Astrocyte (in vitro differentiated cells and primary cell): ENCODE measurements at regions not wholly inside any gene's neighbourhood (a gene's known extent, or its start where the extent isn't known, plus 50 kb on each side); places are given as distances from the start of the nearest gene placed in this dataset.

ENCODE experiments used
- DNase-seq: peaks from one replicate; pipeline ENCODE4 v3.0.0-alpha.2; 2010; ENCODE audit warnings: low read depth
- FAIRE-seq: peaks from 2 replicates; lab custom pipeline; 2011; peaks lifted over from hg19 to GRCh38; lab: Jason Lieb, UNC
- H2AFZ ChIP-seq: 2 replicates; pipeline ENCODE4 v1.6.0; 2012; ENCODE audit warnings: low read depth, low read length, inconsistent platforms
- H3K27ac ChIP-seq: 2 replicates; pipeline ENCODE4 v1.5.1; 2011; ENCODE audit warnings: low read depth, low read length, inconsistent platforms
- H3K27me3 ChIP-seq: 2 replicates; pipeline ENCODE4 v1.6.0; 2011; ENCODE audit warnings: low read length, inconsistent platforms; ENCODE audit not compliant: insufficient read depth
- H3K36me3 ChIP-seq: 2 replicates; pipeline ENCODE4 v1.5.1; 2011; ENCODE audit warnings: low read length, inconsistent platforms; ENCODE audit not compliant: insufficient read depth
- H3K4me1 ChIP-seq: 2 replicates; pipeline ENCODE4 v1.5.1; 2011; ENCODE audit warnings: low read length, inconsistent platforms; ENCODE audit not compliant: insufficient read depth
- H3K4me2 ChIP-seq: 2 replicates; pipeline ENCODE4 v1.6.0; 2012; ENCODE audit warnings: low read length, inconsistent platforms
- H3K4me3 ChIP-seq: 2 replicates; pipeline ENCODE4 v1.5.1; 2011; ENCODE audit warnings: low read depth, mild to moderate bottlenecking, low read length, inconsistent platforms; ENCODE audit not compliant: insufficient read depth
- H3K79me2 ChIP-seq: 2 replicates; pipeline ENCODE4 v1.6.0; 2012; ENCODE audit warnings: mild to moderate bottlenecking, low read length, inconsistent platforms; ENCODE audit not compliant: insufficient read depth
- H3K9ac ChIP-seq: 2 replicates; pipeline ENCODE4 v1.6.0; 2012; ENCODE audit warnings: mild to moderate bottlenecking, low read length, inconsistent platforms
- H3K9me3 ChIP-seq: 2 replicates; pipeline ENCODE4 v1.5.1; 2012; ENCODE audit warnings: low read depth, mild to moderate bottlenecking, low read length, inconsistent platforms; ENCODE audit not compliant: insufficient read depth
- H4K20me1 ChIP-seq: 2 replicates; pipeline ENCODE4 v1.6.0; 2012; ENCODE audit warnings: low read length, inconsistent platforms; ENCODE audit not compliant: insufficient read depth
- H3K27ac Mint-ChIP-seq: one replicate; pipeline ENCODE4 v1.8.0; 2021; ENCODE audit warnings: mild to moderate bottlenecking, mixed read lengths; ENCODE audit not compliant: unreplicated experiment
- H3K27me3 Mint-ChIP-seq: one replicate; pipeline ENCODE4 v1.8.0; 2021; ENCODE audit warnings: low read depth, mixed read lengths; ENCODE audit not compliant: unreplicated experiment
- H3K36me3 Mint-ChIP-seq: one replicate; pipeline ENCODE4 v1.8.0; 2021; ENCODE audit warnings: low read depth, mixed read lengths; ENCODE audit not compliant: unreplicated experiment
- H3K4me1 Mint-ChIP-seq: one replicate; pipeline ENCODE4 v1.8.0; 2021; ENCODE audit warnings: low read depth, mixed read lengths; ENCODE audit not compliant: unreplicated experiment
- H3K4me3 Mint-ChIP-seq: one replicate; pipeline ENCODE4 v1.8.0; 2021; ENCODE audit warnings: mild to moderate bottlenecking, moderate library complexity, mixed read lengths; ENCODE audit not compliant: unreplicated experiment
- H3K9me3 Mint-ChIP-seq: one replicate; pipeline ENCODE4 v1.8.0; 2021; ENCODE audit warnings: mild to moderate bottlenecking, mixed read lengths; ENCODE audit not compliant: unreplicated experiment
- CTCF ChIP-seq: IDR thresholded peaks from 2 replicates; pipeline ENCODE4 v1.5.1; 2011; ENCODE audit warnings: low read depth, mild to moderate bottlenecking, inconsistent platforms, low read length, moderate library complexity; ENCODE audit not compliant: insufficient read depth
- EZH2 ChIP-seq: IDR thresholded peaks from 2 replicates; pipeline ENCODE4 v1.6.1; 2012; ENCODE audit warnings: mild to moderate bottlenecking, low read length, inconsistent platforms; ENCODE audit not compliant: insufficient read depth

- Histone ChIP-seq H3K36me3 (no peaks in the 10 kb centered on the region), H3K27me3 (peaks cover 12% of the 10 kb centered on the region), H3K79me2 (no peaks in the 10 kb centered on the region), H2AFZ (no peak overlapping the region), H3K27ac (no peak overlapping the region), H3K4me1 (no peaks in the 10 kb centered on the region), H3K4me2 (no peak overlapping the region), H3K9me3 (no peaks in the 10 kb centered on the region), H3K9ac (no peak overlapping the region), H3K4me3 (no peak overlapping the region), H4K20me1 (no peaks in the 10 kb centered on the region)
- Mint-ChIP-seq H3K27ac (no peak overlapping the region), H3K9me3 (no peaks in the 10 kb centered on the region), H3K36me3 (no peaks in the 10 kb centered on the region), H3K4me3 (no peak overlapping the region), H3K4me1 (no peaks in the 10 kb centered on the region), H3K27me3 (no peaks in the 10 kb centered on the region)
- no peak for TF ChIP-seq CTCF
- TF ChIP-seq EZH2 = no peak
- no peak for FAIRE-seq
- no peak for DNase-seq
Measured at GRCh38 chr3:22122567-22122966, 371.6 kb upstream of the ZNF385D start.

GRCh38 chr3:22129101-22129500 is 378.1 kb upstream of the ZNF385D start:
- no peaks in the 10 kb centered on the region for H3K4me1 Mint-ChIP-seq
- no peaks in the 10 kb centered on the region for H3K4me1 ChIP-seq
- H3K4me2 ChIP-seq = no peak overlapping the region
- H3K4me3 Mint-ChIP-seq = no peak overlapping the region
- no peaks in the 10 kb centered on the region for H3K79me2 ChIP-seq
- no peak overlapping the region for H3K27ac Mint-ChIP-seq
- no peak overlapping the region for H3K9ac ChIP-seq
- TF ChIP-seq EZH2 (no peak), CTCF (no peak)
- H3K9me3 Mint-ChIP-seq = no peaks in the 10 kb centered on the region
- no peaks in the 10 kb centered on the region for H3K9me3 ChIP-seq
- H3K4me3 ChIP-seq = no peak overlapping the region
- H3K36me3 Mint-ChIP-seq = no peaks in the 10 kb centered on the region
- H3K27me3 Mint-ChIP-seq = no peaks in the 10 kb centered on the region
- no peaks in the 10 kb centered on the region for H3K27me3 ChIP-seq
- no peak for FAIRE-seq
- no peaks in the 10 kb centered on the region for H3K36me3 ChIP-seq
- H3K27ac ChIP-seq = no peak overlapping the region
- no peak for DNase-seq
- no peaks in the 10 kb centered on the region for H4K20me1 ChIP-seq
- H2AFZ ChIP-seq = no peak overlapping the region

GRCh38 chr3:22141769-22142168 is 390.8 kb upstream of the ZNF385D start:
- Mint-ChIP-seq H3K4me3 (no peak overlapping the region), H3K27ac (no peak overlapping the region), H3K4me1 (no peaks in the 10 kb centered on the region), H3K27me3 (no peaks in the 10 kb centered on the region), H3K9me3 (no peaks in the 10 kb centered on the region), H3K36me3 (no peaks in the 10 kb centered on the region)
- no peak overlapping the region for H2AFZ ChIP-seq
- TF ChIP-seq CTCF = no peak
- no peak overlapping the region for H3K4me2 ChIP-seq
- DNase-seq (no peak), FAIRE-seq (no peak)
- H3K27me3 ChIP-seq = no peaks in the 10 kb centered on the region
- H3K9me3 ChIP-seq = no peaks in the 10 kb centered on the region
- H3K9ac ChIP-seq = no peak overlapping the region
- no peaks in the 10 kb centered on the region for H4K20me1 ChIP-seq
- H3K27ac ChIP-seq = no peak overlapping the region
- no peaks in the 10 kb centered on the region for H3K36me3 ChIP-seq
- H3K79me2 ChIP-seq = no peaks in the 10 kb centered on the region
- no peaks in the 10 kb centered on the region for H3K4me1 ChIP-seq
- H3K4me3 ChIP-seq = no peak overlapping the region
